Activated T-cell treated with anti-CD3 and anti-CD28 coated beads, Interleukin-2, amount 50 U/mL, for 1 hour (primary cell): ENCODE measurements at regions not wholly inside any gene's neighbourhood (a gene's known extent, or its start where the extent isn't known, plus 50 kb on each side); places are given as distances from the start of the nearest gene placed in this dataset.
"Not testable (repeated sequence)": the region's sequence is repeated elsewhere in the genome, so short reads cannot be mapped to it uniquely, and the experiment has no call there.

Source experiments
- DNase-seq: peaks from one replicate; pipeline ENCODE4 v3.0.0-alpha.2; 2020

DNA sequence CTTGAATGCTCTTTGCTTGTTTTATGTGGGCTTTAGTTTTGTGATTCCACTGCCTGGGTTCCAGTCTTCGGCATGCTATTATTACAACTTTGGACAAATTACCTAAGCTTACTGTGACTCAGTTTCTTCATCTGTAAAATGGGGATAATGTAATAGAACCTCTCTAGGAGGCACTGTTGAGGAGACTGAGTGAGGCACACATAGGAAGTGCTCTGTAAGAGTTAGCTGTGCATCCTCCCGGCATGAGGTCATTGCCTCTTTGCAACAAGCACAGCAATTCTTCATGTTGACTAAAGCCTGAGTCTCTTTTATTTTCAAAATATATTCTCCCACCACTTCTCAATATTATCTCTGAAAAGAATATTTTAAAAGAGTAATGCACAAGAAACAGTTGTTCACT, 227.4 kb downstream of the DLEU7 start:
- no peak for DNase-seq

GRCh38 chr13:50617134-50617721, 226.3 kb downstream of the DLEU7 start:
- DNase-seq = no peak

- no peak for DNase-seq
Measured at GRCh38 chr13:50618206-50618605, 225.3 kb downstream of the DLEU7 start.

GRCh38 chr13:50626101-50626547, 217.4 kb downstream of the DLEU7 start:
- no peak for DNase-seq

- no peak for DNase-seq
Measured at GRCh38 chr13:50627111-50627510, 216.4 kb downstream of the DLEU7 start.

- DNase-seq = not testable (repeated sequence)
Measured at GRCh38 chr13:50628512-50628911, 215.0 kb downstream of the DLEU7 start.

DNA sequence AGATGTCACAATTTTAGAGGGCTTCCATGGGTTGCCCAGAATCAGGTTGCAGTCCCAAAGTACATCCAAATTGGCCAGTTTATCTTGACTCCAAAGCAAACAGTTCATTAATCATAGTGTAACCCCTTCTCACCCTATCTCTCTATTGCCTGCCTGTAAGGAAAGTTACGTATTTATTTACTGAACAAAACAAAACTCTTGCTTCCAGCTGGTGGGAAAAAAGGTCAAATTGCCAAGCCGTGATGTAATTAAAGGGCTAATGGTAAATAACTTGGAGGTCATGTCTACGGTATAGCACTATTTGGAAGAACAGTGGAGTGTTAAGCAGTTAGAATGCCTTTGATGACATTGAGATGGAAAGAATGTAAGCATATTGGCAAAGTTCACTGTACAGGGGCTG, 214.0 kb downstream of the DLEU7 start:
- no peak for DNase-seq

- no peak for DNase-seq
Measured at GRCh38 chr13:50629966-50630365, 213.5 kb downstream of the DLEU7 start.

- no peak for DNase-seq
Measured at GRCh38 chr13:50631041-50631440, 212.5 kb downstream of the DLEU7 start.

DNA sequence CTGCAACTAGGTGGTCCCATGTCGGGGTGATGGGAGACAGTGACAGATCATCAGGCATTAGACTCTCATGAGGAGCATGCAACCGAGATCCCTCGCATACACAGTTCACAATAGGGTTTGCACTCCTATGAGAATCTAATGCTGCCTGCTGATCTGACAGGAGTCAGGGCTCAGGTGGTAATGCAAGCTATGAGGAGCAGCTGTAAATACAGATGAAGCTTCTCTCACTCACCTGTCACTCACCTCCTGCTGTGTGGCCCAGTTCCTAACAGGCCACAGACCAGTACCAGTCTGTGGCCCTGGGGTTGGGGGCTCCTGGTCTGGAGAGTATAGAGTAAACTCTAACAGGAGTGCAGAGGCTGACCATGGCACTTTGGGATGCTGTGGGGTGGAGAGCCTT, 209.2 kb downstream of the DLEU7 start:
- DNase-seq = no peak

DNA sequence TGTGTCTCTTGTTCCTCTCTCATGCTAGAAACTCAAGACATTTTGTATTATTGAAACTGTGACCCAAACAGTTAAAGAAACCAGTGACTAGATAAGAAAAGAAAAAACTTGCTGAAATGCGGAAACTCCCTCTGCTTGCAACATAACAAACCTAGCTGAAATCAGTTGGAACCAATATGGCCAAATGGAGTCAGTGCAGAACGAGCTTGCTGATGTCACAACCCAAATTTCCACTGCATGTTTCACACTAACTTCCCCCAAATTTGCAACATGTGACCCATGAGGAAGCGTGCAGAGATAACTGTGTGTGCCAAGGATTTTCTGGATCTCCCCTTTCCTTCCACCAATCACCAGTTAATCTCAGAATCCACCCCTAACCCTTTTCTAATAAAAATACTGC, 208.0 kb downstream of the DLEU7 start:
- DNase-seq = no peak

DNA sequence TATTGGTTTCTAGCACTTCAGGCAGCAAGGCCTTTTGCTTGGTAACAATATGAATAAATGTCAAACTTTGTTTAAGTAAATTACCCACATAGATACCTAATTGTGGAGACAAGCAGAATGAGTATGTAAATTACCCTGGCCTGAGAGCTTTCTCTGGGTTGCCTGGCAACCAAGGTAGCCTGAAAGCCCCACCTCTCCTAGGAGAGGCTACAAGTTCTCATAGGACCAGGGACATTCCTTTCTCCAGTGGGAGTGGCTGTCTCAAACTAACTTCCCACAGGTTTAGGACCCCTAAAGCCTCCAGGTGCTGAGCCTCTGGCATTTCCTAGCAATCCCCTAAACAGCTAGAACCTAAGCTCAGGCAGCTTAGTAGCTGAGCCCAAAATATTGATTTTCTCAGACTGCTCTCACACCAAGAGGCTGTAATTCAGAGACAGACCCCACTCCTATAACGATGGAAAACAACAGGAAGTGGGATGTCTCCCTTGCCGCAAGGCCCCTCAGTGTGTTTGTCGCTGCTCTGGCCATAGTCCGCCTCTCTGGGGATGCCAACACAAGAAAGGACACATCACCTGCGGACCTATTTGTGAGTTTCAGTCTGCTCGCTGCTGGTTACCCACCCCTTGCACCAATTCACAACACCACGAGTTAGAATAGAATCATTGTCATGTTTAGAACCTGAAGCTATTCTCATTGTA, 207.3 kb downstream of the DLEU7 start:
- no peak for DNase-seq

- no peak for DNase-seq
Measured at GRCh38 chr13:50643060-50643459, 200.4 kb downstream of the DLEU7 start.

GRCh38 chr13:50644081-50644871, 199.2 kb downstream of the DLEU7 start:
- DNase-seq = no peak

GRCh38 chr13:50645092-50645491, 198.4 kb downstream of the DLEU7 start:
- no peak for DNase-seq

GRCh38 chr13:50646070-50646469, 197.4 kb downstream of the DLEU7 start:
- DNase-seq = no peak

GRCh38 chr13:50649211-50649610, 194.3 kb downstream of the DLEU7 start:
- DNase-seq = no peak

GRCh38 chr13:50650592-50651504, 192.6 kb downstream of the DLEU7 start:
- DNase-seq = no peak

- DNase-seq = no peak
Measured at GRCh38 chr13:50651922-50652321, 191.6 kb downstream of the DLEU7 start.

DNA sequence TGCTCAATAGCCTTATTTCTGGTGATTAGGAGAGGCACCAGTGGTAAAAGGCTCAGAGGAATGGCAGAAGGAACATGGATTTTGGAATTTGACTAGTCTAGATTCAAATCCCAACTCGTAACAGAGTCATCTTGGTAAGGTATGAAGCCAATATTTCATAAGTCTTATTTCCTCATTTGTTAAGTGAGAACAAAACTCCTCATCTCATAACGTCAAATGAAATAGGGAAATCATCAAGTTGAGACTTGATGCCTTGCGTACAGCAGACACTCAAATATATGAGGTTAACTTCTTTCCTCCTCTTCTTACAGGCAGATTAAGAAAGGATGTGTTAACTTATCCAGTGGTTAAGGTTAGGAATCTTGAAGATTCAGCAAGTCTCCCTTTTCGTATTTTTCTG, 189.2 kb downstream of the DLEU7 start:
- DNase-seq = no peak

GRCh38 chr13:50661881-50662280, 181.6 kb downstream of the DLEU7 start:
- not testable (repeated sequence) for DNase-seq

- no peak for DNase-seq
Measured at GRCh38 chr13:50664951-50665350, 178.5 kb downstream of the DLEU7 start.

DNA sequence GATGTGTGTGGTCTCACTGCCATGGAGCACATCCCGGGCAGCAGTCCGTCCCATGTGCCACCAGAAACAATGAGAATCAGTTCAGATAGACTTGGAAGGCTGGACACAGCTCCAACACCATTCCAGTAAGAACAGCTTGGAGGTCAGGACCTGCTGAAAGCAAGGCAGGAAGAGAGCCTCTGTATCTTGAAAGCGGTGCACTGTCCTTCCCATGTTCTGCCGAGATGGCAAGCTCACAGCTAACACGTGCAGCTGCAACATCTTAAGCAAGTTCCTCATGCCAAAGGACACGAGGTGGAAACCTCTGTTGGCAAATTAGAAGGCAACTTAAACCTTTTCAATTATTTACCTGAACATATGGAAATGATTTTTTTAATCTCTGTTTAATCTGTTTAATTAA, 175.4 kb downstream of the DLEU7 start:
- DNase-seq = no peak
